KMS-11 (cell line): ENCODE measurements at regions not wholly inside any gene's neighbourhood (a gene's known extent, or its start where the extent isn't known, plus 50 kb on each side); places are given as distances from the start of the nearest gene placed in this dataset.

Experiments used
- H2AFZ ChIP-seq: fragments of 200-600 bp; sonication (generic); 2 replicates; pipeline ENCODE4 v1.6.1; 2016; ENCODE audit warnings: antibody characterized with exemption, mixed run types, low read depth
- H3K27ac ChIP-seq: fragments of 200-600 bp; sonication (generic); 2 replicates; pipeline ENCODE4 v1.6.1; 2016; ENCODE audit warnings: mild to moderate bottlenecking, mixed run types
- H3K27me3 ChIP-seq: fragments of 200-600 bp; sonication (generic); 2 replicates; pipeline ENCODE4 v1.6.1; 2017; ENCODE audit warnings: mild to moderate bottlenecking, low read depth, mixed run types, moderate library complexity; ENCODE audit not compliant: insufficient read depth
- H3K36me3 ChIP-seq: fragments of 200-600 bp; sonication (generic); 2 replicates; pipeline ENCODE4 v1.6.1; 2017; ENCODE audit warnings: mild to moderate bottlenecking, mixed run types; ENCODE audit not compliant: insufficient read depth
- H3K4me1 ChIP-seq: fragments of 200-600 bp; sonication (generic); 2 replicates; pipeline ENCODE4 v1.6.1; 2016; ENCODE audit warnings: mild to moderate bottlenecking, low read depth, mixed run types; ENCODE audit not compliant: poor library complexity, severe bottlenecking
- H3K4me2 ChIP-seq: fragments of 200-600 bp; sonication (generic); 2 replicates; pipeline ENCODE4 v1.7.0; 2016; ENCODE audit warnings: mild to moderate bottlenecking, mixed run types
- H3K4me3 ChIP-seq: fragments of 200-600 bp; sonication (generic); IDR thresholded peaks from 2 replicates; pipeline ENCODE4 v1.6.1; 2017; ENCODE audit warnings: low read depth, low read length, mixed read lengths; ENCODE audit not compliant: insufficient read depth
- H3K79me2 ChIP-seq: fragments of 200-600 bp; sonication (generic); 2 replicates; pipeline ENCODE4 v1.6.1; 2016; ENCODE audit warnings: low read depth, mixed run types; ENCODE audit not compliant: insufficient read depth
- H3K9ac ChIP-seq: fragments of 200-600 bp; sonication (generic); 2 replicates; pipeline ENCODE4 v1.6.1; 2016; ENCODE audit warnings: mild to moderate bottlenecking, mixed run types
- H4K20me1 ChIP-seq: fragments of 200-600 bp; sonication (generic); 2 replicates; pipeline ENCODE4 v1.6.1; 2016; ENCODE audit warnings: mild to moderate bottlenecking, mixed run types; ENCODE audit not compliant: insufficient read depth
- CTCF ChIP-seq: fragments of 200-600 bp; sonication (generic); conservative IDR thresholded peaks from 2 replicates; pipeline ENCODE4 v1.6.1; 2017; ENCODE audit warnings: low read depth, mild to moderate bottlenecking, antibody characterized with exemption, low read length, moderate library complexity, mixed read lengths

GRCh38 chr11:129652835-129653234 lies 162.8 kb upstream of the TMEM45B start:
- TF ChIP-seq CTCF: no peak
- no peak overlapping the region for H3K4me2 ChIP-seq

GRCh38 chr11:129655247-129655832 lies 160.3 kb upstream of the TMEM45B start:
- Histone ChIP-seq H3K4me3 (no peak overlapping the region), H2AFZ (no peak overlapping the region), H3K27me3 (no peaks in the 10 kb centered on the region), H3K4me2 (no peak overlapping the region), H3K9ac (no peak overlapping the region), H3K27ac (no peak overlapping the region), H3K36me3 (no peaks in the 10 kb centered on the region), H4K20me1 (no peaks in the 10 kb centered on the region), H3K79me2 (no peaks in the 10 kb centered on the region), H3K4me1 (no peaks in the 10 kb centered on the region)
- TF ChIP-seq CTCF: no peak

More at GRCh38 chr11:129652835-129653234, 162.8 kb upstream of the TMEM45B start:
- Histone ChIP-seq H3K4me3 (no peak overlapping the region), H3K27me3 (no peaks in the 10 kb centered on the region), H3K79me2 (no peaks in the 10 kb centered on the region), H3K9ac (no peak overlapping the region), H3K36me3 (no peaks in the 10 kb centered on the region), H3K27ac (no peak overlapping the region), H3K4me1 (no peaks in the 10 kb centered on the region), H4K20me1 (no peaks in the 10 kb centered on the region), H2AFZ (no peak overlapping the region)

GRCh38 chr11:129657866-129658525 lies 157.7 kb upstream of the TMEM45B start:
- TF ChIP-seq CTCF: no peak
- Histone ChIP-seq H3K36me3 (no peaks in the 10 kb centered on the region), H3K4me3 (no peak overlapping the region), H2AFZ (no peak overlapping the region), H3K79me2 (no peaks in the 10 kb centered on the region), H3K27ac (no peak overlapping the region), H4K20me1 (no peaks in the 10 kb centered on the region), H3K27me3 (no peaks in the 10 kb centered on the region), H3K4me1 (no peaks in the 10 kb centered on the region), H3K9ac (no peak overlapping the region), H3K4me2 (no peak overlapping the region)

GRCh38 chr11:129658526-129658867 lies 157.2 kb upstream of the TMEM45B start:
- H3K9ac ChIP-seq: no peak overlapping the region
- no peak for TF ChIP-seq CTCF
- H3K27ac ChIP-seq: no peak overlapping the region
- no peak overlapping the region for H3K4me2 ChIP-seq
- no peaks in the 10 kb centered on the region for H3K36me3 ChIP-seq
- H2AFZ ChIP-seq: no peak overlapping the region
- no peaks in the 10 kb centered on the region for H4K20me1 ChIP-seq
- no peaks in the 10 kb centered on the region for H3K4me1 ChIP-seq
- H3K27me3 ChIP-seq: no peaks in the 10 kb centered on the region
- H3K4me3 ChIP-seq: no peak overlapping the region
- no peaks in the 10 kb centered on the region for H3K79me2 ChIP-seq
